Loucy (cell line): ENCODE measurements at regions not wholly inside any gene's neighbourhood (a gene's known extent, or its start where the extent isn't known, plus 50 kb on each side); places are given as distances from the start of the nearest gene placed in this dataset.

Experiments
- CTCF ChIP-seq: fragments of 200-600 bp; sonication (generic); conservative IDR thresholded peaks from 2 replicates; pipeline ENCODE4 v1.5.1; 2014; ENCODE audit warnings: mild to moderate bottlenecking, antibody characterized with exemption, low read length
- EZH2phosphoT487 ChIP-seq: fragments of 200-600 bp; IDR thresholded peaks from 2 replicates; pipeline ENCODE4 v1.6.1; 2018; ENCODE audit warnings: antibody characterized with exemption, mild to moderate bottlenecking, moderate library complexity, borderline replicate concordance

GRCh38 chr4:53714236-53715140 lies 123.2 kb upstream of the LNX1 start:
- no peak for TF ChIP-seq CTCF
- TF ChIP-seq EZH2phosphoT487, result no peak
